ENCODE measurements at regions not wholly inside any gene's neighbourhood (a gene's known extent, or its start where the extent isn't known, plus 50 kb on each side); places are given as distances from the start of the nearest gene placed in this dataset.

DNA sequence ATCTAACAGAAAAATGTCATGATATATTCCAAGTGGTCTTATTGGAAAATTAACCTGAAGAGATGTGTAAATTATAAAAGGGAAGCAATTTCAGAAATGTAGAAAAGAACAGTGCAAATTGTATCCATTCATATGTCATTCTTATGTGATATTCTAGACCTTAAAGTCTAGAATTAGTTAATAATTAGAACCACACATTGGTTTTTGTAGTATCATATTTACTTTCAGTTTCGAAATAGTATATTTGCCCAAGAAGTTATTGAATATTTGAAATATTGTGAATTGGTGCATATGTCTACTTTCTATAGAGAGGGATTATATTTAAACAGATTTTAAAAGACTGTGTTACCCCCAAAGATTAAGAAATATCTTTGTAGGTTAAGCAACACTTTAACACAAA, 1348.6 kb upstream of the ACVR2A start:
- TF ChIP-seq, protein P1, sequence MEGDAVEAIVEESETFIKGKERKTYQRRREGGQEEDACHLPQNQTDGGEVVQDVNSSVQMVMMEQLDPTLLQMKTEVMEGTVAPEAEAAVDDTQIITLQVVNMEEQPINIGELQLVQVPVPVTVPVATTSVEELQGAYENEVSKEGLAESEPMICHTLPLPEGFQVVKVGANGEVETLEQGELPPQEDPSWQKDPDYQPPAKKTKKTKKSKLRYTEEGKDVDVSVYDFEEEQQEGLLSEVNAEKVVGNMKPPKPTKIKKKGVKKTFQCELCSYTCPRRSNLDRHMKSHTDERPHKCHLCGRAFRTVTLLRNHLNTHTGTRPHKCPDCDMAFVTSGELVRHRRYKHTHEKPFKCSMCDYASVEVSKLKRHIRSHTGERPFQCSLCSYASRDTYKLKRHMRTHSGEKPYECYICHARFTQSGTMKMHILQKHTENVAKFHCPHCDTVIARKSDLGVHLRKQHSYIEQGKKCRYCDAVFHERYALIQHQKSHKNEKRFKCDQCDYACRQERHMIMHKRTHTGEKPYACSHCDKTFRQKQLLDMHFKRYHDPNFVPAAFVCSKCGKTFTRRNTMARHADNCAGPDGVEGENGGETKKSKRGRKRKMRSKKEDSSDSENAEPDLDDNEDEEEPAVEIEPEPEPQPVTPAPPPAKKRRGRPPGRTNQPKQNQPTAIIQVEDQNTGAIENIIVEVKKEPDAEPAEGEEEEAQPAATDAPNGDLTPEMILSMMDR (IDR thresholded peaks at IDR 0.05; ENCODE audit: borderline replicate concordance, extremely low read depth, insufficient read depth): no peak
- intact Hi-C loops (cut with DNase I): no loop called here
- Histone ChIP-seq H3K27ac (ENCODE audit: low read depth in 2 of 2, low read length in 2 of 2) (no peak overlapping the region), H3K4me3 (ENCODE audit: low read length in 3 of 3) (no peak overlapping the region), H3K9ac (ENCODE audit: low read length in 3 of 3) (no peak overlapping the region), H3K36me3 (ENCODE audit: control insufficient read depth in 2 of 3, insufficient read depth in 3 of 3, low read length in 3 of 3) (no peaks in the 10 kb centered on the region), H3K4me1 (ENCODE audit: control insufficient read depth in 2 of 3, insufficient read depth in 2 of 3, low read depth in 1 of 3, low read length in 3 of 3) (no peaks in the 10 kb centered on the region), H3K9me3 (ENCODE audit: control insufficient read depth in 2 of 3, insufficient read depth in 1 of 3, low read length in 3 of 3) (no peaks in the 10 kb centered on the region), H3K27me3 (ENCODE audit: control insufficient read depth, insufficient read depth, low read length) (no peaks in the 10 kb centered on the region)
- FAIRE-seq: peak; percentile 37
- no peak for DNase-seq

DNA sequence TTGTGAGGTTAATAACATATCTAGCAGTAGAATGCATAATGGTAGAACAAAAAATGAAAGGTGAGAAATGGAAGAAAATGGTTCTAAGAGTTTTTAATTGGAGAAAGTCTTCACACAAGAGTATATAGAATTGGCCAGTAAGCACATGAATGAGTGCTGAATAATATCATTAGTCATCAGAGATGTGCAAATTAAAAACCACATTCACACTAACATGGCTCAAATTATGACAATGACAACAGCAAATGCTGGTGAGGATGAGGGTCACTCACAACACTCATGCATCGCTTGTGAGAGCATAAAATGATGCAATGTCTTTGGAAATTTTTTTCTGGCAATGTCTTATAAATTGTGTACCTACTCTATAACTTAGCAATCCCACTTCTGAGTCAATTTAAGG, 1355.4 kb upstream of the ACVR2A start:
- Histone ChIP-seq H3K9ac (ENCODE audit: low read length in 3 of 3) (no peak overlapping the region), H3K4me1 (ENCODE audit: control insufficient read depth in 2 of 3, insufficient read depth in 2 of 3, low read depth in 1 of 3, low read length in 3 of 3) (no peaks in the 10 kb centered on the region), H3K36me3 (ENCODE audit: control insufficient read depth in 2 of 3, insufficient read depth in 3 of 3, low read length in 3 of 3) (no peaks in the 10 kb centered on the region), H3K4me3 (ENCODE audit: low read length in 3 of 3) (no peak overlapping the region), H3K9me3 (ENCODE audit: control insufficient read depth in 2 of 3, insufficient read depth in 1 of 3, low read length in 3 of 3) (no peaks in the 10 kb centered on the region), H3K27me3 (ENCODE audit: control insufficient read depth, insufficient read depth, low read length) (no peaks in the 10 kb centered on the region), H3K27ac (ENCODE audit: low read depth in 2 of 2, low read length in 2 of 2) (no peak overlapping the region)
- intact Hi-C loops (cut with DNase I): no loop called here
- TF ChIP-seq, protein P1 (IDR thresholded peaks at IDR 0.05; ENCODE audit: borderline replicate concordance, extremely low read depth, insufficient read depth): no peak
- DNase-seq (no peak), FAIRE-seq (no peak)

- no peak overlapping the region for H3K27ac ChIP-seq (ENCODE audit: low read depth in 2 of 2, low read length in 2 of 2)
- H3K27me3 ChIP-seq (ENCODE audit: control insufficient read depth, insufficient read depth, low read length): no peaks in the 10 kb centered on the region
- no peak overlapping the region for H3K4me3 ChIP-seq (ENCODE audit: low read length in 3 of 3)
- no peak overlapping the region for H3K9ac ChIP-seq (ENCODE audit: low read length in 3 of 3)
- H3K4me1 ChIP-seq (ENCODE audit: control insufficient read depth in 2 of 3, insufficient read depth in 2 of 3, low read depth in 1 of 3, low read length in 3 of 3): no peaks in the 10 kb centered on the region
- TF ChIP-seq, protein P1 (IDR thresholded peaks at IDR 0.05; ENCODE audit: borderline replicate concordance, extremely low read depth, insufficient read depth): no peak
- DNase-seq (no peak), FAIRE-seq (no peak)
- intact Hi-C loops (cut with DNase I): no loop called here
- H3K36me3 ChIP-seq (ENCODE audit: control insufficient read depth in 2 of 3, insufficient read depth in 3 of 3, low read length in 3 of 3): no peaks in the 10 kb centered on the region
- no peaks in the 10 kb centered on the region for H3K9me3 ChIP-seq (ENCODE audit: control insufficient read depth in 2 of 3, insufficient read depth in 1 of 3, low read length in 3 of 3)
These were observed 1363.2 kb upstream of the ACVR2A start for GRCh38 chr2:146481629-146482028.

GRCh38 chr2:146477383-146477782, 1367.4 kb upstream of the ACVR2A start:
- H3K27me3 ChIP-seq (ENCODE audit: control insufficient read depth, insufficient read depth, low read length): no peaks in the 10 kb centered on the region
- no peak overlapping the region for H3K27ac ChIP-seq (ENCODE audit: low read depth in 2 of 2, low read length in 2 of 2)
- no peaks in the 10 kb centered on the region for H3K9me3 ChIP-seq (ENCODE audit: control insufficient read depth in 2 of 3, insufficient read depth in 1 of 3, low read length in 3 of 3)
- TF ChIP-seq, protein P1 (IDR thresholded peaks at IDR 0.05; ENCODE audit: borderline replicate concordance, extremely low read depth, insufficient read depth): no peak
- DNase-seq: no peak
- H3K36me3 ChIP-seq (ENCODE audit: control insufficient read depth in 2 of 3, insufficient read depth in 3 of 3, low read length in 3 of 3): no peaks in the 10 kb centered on the region
- H3K4me3 ChIP-seq (ENCODE audit: low read length in 3 of 3): no peak overlapping the region
- FAIRE-seq: no peak
- intact Hi-C loops (cut with DNase I): no loop called here
- no peaks in the 10 kb centered on the region for H3K4me1 ChIP-seq (ENCODE audit: control insufficient read depth in 2 of 3, insufficient read depth in 2 of 3, low read depth in 1 of 3, low read length in 3 of 3)
- H3K9ac ChIP-seq (ENCODE audit: low read length in 3 of 3): no peak overlapping the region

Measured in kidney (tissue), 13 donors.